DMS 273 treated with DMSO at 0.1 percent for 48 hours (cell line): ENCODE measurements at regions not wholly inside any gene's neighbourhood (a gene's known extent, or its start where the extent isn't known, plus 50 kb on each side); places are given as distances from the start of the nearest gene placed in this dataset.

Source experiments
- DNase-seq: peaks from one replicate; lab custom pipeline; 2025; lab: John Stamatoyannopoulos, UW

GRCh38 chr15:77541421-77542181 lies 91.1 kb downstream of the LINGO1 start:
- no peak for DNase-seq

GRCh38 chr15:77540312-77541060 lies 92.2 kb downstream of the LINGO1 start:
- no peak for DNase-seq

GRCh38 chr15:77538793-77539497 lies 93.8 kb downstream of the LINGO1 start:
- no peak for DNase-seq

- DNase-seq, result no peak
Measured at GRCh38 chr15:77538027-77538451, 94.7 kb downstream of the LINGO1 start.

- DNase-seq, result no peak
Measured at GRCh38 chr15:77537006-77537405, 95.7 kb downstream of the LINGO1 start.

- DNase-seq, result no peak
Measured at GRCh38 chr15:77535845-77536244, 96.9 kb downstream of the LINGO1 start.
